ENCODE measurements at regions not wholly inside any gene's neighbourhood (a gene's known extent, or its start where the extent isn't known, plus 50 kb on each side); places are given as distances from the start of the nearest gene placed in this dataset.
"Not testable (repeated sequence)": the region's sequence is repeated elsewhere in the genome, so short reads cannot be mapped to it uniquely, and the experiment has no call there.

DNA sequence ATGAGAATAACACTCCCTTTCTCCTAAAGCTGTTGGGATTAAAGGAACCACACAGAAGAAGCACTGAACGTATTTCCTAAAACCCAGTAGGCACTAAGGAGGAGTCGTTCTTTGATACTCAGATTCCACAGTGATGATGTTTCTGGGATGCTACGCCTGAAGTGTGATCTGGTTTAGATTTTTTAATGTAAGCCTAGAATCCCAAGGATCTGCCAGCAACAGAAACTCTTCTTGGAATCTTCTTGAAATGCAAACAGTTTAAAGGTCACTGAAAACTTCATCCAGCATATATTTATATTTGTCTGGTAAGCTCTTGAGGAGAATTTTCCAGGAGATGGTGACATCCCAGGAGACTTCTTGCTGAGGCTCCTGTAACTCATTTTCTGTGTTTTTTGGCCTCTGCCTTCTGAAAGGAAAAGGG lies 247.6 kb upstream of the TRIB2 start:
- peaks cover 8% of the 10 kb centered on the region for H3K4me1 Mint-ChIP-seq (ENCODE audit: low read depth)
- ATAC-seq (no peak), DNase-seq (no peak)
- no peak overlapping the region for H3K4me3 Mint-ChIP-seq
- peaks cover 4% of the 10 kb centered on the region for H3K9me3 Mint-ChIP-seq
- H3K27me3 Mint-ChIP-seq (ENCODE audit: low read depth): no peaks in the 10 kb centered on the region
- no peaks in the 10 kb centered on the region for H3K36me3 Mint-ChIP-seq (ENCODE audit: insufficient read depth)

DNA sequence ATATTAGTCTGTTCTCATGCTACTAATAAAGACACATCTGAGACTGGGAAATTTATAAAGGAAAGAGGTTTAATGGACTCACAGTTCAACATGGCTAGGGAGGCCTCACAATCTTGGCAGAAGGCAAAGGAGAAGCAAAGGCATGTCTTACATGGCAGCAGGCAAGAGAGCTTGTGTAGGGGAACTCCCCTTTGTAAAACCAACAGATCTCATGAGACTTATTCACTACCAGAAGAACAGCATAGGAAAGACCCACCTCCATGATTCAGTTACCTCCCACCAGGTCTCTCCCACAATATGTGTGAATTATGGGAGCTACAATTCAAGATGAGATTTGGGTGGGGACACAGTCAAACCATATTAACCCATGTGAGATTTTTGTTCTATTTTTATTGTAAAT lies 244.5 kb upstream of the TRIB2 start:
- DNase-seq; H3K9me3 Mint-ChIP-seq; H3K4me3 Mint-ChIP-seq; H3K36me3 Mint-ChIP-seq (ENCODE audit: insufficient read depth); ATAC-seq; H3K27me3 Mint-ChIP-seq (ENCODE audit: low read depth); H3K4me1 Mint-ChIP-seq (ENCODE audit: low read depth): not testable (repeated sequence)

DNA sequence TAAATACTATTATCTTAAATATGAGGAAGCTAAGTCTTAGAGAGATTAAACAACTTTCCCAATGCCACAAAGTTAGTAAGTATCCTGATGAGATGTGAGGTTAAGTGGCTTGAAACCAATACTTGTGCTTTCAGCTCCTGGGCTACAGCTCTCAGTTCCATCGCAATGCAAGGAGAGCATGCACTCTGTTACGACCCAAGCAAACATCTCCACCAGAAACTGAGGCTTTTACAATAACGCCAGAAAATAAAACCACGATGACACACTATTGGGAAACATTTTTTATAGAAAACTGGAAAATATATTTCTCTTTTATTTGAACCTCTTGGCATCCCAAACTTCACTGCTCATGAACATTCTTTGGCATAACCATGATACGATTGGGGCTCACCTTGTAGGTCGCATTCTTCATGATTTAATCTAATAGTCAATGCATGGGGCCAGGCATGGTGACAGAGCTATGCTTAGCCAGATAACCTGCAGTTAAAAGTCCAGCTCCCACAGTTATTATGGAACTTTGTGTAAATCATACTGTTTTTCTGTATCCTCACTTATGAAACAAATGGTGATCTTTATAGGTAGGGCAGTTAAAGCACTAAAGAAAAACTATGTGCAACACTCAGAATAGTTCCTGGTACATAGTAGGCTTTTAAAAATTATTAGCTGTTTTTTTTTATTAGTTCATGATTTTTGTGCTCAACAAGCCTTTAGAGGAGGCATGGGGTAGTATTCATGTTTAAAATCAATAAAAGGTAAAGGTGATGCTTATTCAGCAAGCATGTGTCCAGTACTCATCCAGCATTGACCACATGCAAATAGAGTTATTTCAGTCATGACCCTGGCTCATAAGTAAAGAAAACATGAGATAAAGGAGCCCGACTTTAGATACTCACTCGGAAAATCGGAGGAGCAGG lies 238.3 kb upstream of the TRIB2 start:
- Mint-ChIP-seq H3K4me1 (ENCODE audit: low read depth) (no peaks in the 10 kb centered on the region), H3K27me3 (ENCODE audit: low read depth) (no peaks in the 10 kb centered on the region), H3K4me3 (no peak overlapping the region), H3K9me3 (no peaks in the 10 kb centered on the region), H3K36me3 (ENCODE audit: insufficient read depth) (no peaks in the 10 kb centered on the region)
- ATAC-seq: no peak
- DNase-seq: no peak

DNA sequence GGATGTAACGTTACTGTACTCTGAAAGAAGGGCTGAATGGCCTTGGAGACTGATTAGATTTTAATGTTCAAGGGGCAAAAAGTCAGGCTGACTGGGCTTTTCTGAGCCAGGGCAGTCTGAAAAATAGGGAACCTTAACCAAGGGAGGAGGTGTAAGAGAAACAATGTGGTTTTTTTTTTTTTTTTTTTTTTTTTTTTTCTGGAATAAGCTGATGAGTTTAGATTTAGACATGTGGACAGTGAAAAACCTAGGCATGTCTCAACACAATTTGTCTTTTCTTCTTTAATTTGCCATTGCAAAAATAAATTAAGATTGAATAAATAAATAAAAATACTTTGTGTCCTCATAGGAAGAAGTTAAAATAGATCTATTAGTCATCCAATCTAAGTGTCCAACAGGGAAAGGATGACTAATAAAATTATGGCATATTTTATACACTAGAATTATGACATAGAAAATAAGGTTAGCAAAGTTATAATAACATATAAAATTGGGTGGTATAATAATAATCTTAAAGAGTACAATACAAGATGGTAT lies 237.6 kb upstream of the TRIB2 start:
- ATAC-seq (no peak), DNase-seq (no peak)
- Mint-ChIP-seq H3K27me3 (ENCODE audit: low read depth) (no peaks in the 10 kb centered on the region), H3K4me3 (no peak overlapping the region), H3K36me3 (ENCODE audit: insufficient read depth) (no peaks in the 10 kb centered on the region), H3K4me1 (ENCODE audit: low read depth) (peaks cover 5% of the 10 kb centered on the region), H3K9me3 (no peaks in the 10 kb centered on the region)

DNA sequence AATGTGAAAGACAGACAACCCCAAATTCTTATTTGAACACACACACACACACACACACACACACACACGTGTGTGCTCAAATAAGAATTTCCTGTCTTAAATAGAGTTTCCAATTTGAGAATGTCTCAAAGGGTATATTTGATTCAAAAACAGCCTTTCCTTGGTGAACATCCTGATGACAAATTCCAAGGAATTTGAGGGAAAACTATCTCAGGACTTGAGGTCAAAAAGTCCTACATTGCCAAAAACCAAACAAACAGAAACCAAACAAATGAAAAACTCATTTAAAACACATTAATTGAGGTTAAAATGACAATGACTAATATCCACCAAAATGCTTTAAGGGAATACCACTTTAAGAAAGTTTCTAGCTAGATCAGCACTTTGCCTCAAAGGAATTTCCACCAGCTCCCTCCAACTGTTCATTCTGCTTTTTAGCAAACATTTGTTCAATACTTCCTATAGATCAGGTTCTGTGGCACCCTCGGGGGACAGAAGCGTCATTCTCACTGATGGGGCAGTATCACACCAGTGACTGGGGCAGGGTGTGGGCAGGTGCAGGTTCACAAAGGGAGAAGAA lies 232.1 kb upstream of the TRIB2 start:
- DNase-seq (no peak), ATAC-seq (no peak)
- no peaks in the 10 kb centered on the region for H3K27me3 Mint-ChIP-seq (ENCODE audit: low read depth)
- no peaks in the 10 kb centered on the region for H3K36me3 Mint-ChIP-seq (ENCODE audit: insufficient read depth)
- H3K9me3 Mint-ChIP-seq: no peaks in the 10 kb centered on the region
- H3K4me3 Mint-ChIP-seq: no peak overlapping the region
- H3K4me1 Mint-ChIP-seq (ENCODE audit: low read depth): peaks cover 54% of the 10 kb centered on the region

DNA sequence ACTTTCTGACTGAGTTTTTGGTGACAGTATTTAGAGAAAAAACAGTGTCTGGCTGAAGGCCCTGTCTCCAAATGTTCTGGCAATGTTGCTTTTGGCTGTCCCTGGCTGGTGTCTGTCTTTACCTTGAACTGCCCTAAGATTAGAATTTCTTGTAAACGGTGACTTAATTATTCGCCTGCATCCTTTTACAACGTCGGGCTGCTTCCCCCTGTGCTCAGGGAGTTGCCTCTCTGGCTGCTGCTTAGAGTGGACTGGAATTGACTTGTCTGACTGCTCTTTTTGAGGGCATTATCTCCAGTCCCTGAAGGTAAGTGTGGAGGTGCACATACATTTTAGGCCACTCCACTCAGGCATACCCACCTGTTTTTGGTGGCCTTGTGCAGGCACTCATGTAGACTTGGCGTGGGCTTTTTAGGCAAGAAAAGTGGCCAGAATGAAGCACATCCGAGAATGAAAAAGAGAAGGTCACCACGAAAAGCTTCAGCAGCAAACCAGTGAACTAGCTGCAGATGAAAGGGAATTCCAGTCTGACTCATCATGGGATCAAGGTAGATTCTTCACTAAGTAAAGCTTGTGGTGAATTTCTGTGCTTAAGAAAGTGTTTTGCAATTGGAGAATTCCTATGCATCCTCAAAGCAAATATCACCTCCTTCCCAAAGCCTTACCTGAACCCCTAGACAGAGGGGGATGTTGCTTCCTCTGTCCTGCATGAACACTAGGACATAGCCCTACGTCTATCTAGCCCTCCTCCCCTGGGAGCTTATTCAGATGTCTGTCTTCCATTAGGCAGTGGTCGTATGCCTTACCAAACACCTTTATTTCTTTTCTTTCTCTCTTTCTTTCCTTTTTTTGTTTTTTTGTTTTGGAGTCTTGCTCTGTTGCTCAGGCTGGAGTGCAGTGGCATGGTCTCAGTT lies 230.3 kb upstream of the TRIB2 start:
- no peaks in the 10 kb centered on the region for H3K36me3 Mint-ChIP-seq (ENCODE audit: insufficient read depth)
- no peaks in the 10 kb centered on the region for H3K27me3 Mint-ChIP-seq (ENCODE audit: low read depth)
- H3K4me3 Mint-ChIP-seq: no peak overlapping the region
- peaks cover 63% of the 10 kb centered on the region for H3K4me1 Mint-ChIP-seq (ENCODE audit: low read depth)
- ATAC-seq (no peak), DNase-seq (no peak)
- H3K9me3 Mint-ChIP-seq: no peaks in the 10 kb centered on the region

DNA sequence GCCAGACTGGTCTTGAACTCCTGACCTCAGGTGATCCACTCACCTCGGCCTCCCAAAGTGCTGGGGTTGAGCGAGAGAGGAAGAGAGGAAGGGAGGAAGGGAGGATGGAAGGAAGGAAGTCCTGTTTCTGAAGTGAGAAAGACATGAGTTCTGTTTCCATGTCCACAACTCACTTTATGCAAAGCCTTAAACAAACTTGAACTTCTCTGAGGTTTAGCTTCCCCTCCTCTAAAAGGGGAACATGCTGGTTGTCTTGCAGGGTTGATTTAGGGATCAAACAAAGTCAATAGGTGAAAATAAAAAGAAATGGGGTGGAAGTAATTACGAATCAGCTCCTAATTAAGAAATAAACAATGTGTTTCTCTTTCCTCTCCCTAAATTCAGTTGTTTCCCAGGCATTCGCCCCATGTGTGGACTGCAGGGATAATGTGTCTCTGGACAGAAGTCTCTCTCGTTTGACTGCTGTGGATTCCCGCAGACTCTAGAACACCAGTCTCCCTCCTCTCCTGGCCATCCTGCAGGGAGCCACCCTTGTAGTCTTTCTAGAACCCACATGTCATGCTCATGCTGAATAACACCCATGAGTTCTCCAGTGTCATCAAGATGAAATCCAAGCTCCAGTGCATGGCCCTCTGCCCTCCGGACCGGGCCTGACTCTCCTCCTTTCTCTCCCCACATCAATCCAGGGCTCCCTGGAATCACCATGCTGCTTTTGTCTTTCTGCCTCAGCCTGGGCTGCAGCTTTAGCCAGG lies 229.3 kb upstream of the TRIB2 start:
- no peak for DNase-seq
- no peaks in the 10 kb centered on the region for H3K36me3 Mint-ChIP-seq (ENCODE audit: insufficient read depth)
- no peak for ATAC-seq
- no peaks in the 10 kb centered on the region for H3K9me3 Mint-ChIP-seq
- no peak overlapping the region for H3K4me3 Mint-ChIP-seq
- H3K4me1 Mint-ChIP-seq (ENCODE audit: low read depth): peaks cover 63% of the 10 kb centered on the region
- H3K27me3 Mint-ChIP-seq (ENCODE audit: low read depth): no peaks in the 10 kb centered on the region

DNA sequence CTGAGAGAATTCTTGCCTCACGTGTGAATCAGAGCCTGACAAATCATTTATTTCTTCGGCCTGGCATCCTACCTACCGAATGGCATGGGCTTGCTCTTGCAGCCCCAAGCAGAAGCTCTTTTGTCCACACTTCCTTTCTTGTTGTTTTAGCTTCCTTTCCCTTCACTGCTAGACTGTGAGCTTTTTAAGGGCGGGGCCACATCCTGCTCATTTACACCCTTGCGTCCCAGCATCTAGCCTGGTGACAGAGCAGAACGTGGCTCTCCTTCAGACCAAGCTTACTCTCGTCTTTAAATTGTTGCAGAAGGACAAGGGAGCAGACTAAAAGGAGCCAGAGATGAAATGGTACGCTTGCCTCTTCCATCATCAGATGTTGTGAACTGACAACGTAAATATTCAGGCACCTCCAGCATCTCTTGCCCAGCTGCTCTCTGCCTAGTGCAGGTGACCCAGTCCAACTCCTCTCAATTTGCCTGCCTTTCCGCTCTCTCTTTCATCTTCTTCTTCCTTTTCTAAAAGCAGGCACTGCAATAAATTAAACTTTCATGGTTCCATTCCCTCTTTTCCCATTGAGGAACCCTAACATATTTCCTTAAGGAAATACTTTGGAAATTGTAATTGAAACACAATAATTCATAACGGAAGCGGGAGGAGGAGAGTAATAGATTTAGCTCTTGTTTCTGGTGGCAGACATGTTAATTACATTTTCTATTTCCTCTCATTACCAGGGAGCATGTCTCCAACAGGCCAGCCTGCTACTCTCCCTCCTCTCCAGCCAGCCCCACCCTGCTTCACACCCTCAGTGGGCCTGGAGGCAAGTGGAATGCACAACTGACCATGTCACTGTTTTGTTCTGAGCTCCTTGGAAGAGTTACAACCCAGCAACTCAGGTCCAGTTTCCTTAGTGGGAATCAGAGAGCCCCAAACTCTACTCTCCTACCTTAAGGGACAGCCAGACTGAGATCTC lies 228.1 kb upstream of the TRIB2 start:
- Mint-ChIP-seq H3K4me3 (peak overlapping the region; percentile 3), H3K4me1 (ENCODE audit: low read depth) (peaks cover 72% of the 10 kb centered on the region)
- DNase-seq: peak; percentile 44

DNA sequence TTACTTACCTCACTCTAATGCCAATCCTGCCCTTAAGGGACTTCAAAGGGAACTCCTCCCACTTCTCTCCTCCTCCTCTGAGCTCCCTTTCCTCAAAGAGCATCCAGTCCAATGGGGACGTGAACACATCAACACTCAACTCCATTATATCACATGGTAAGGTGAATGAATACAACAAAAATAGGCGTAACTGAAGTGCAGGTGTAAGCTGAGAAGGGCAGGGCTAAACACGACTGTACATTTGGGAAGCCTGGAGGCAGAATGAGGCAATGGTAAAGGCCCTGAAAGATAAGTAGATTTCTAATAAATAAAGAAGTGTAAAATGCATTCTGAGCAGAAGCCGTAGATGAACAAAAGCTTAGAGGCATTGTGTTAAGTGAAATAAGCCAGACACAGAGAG lies 226.1 kb upstream of the TRIB2 start:
- Mint-ChIP-seq H3K36me3 (ENCODE audit: insufficient read depth) (no peaks in the 10 kb centered on the region), H3K4me1 (ENCODE audit: low read depth) (peaks cover 64% of the 10 kb centered on the region), H3K27me3 (ENCODE audit: low read depth) (no peaks in the 10 kb centered on the region), H3K9me3 (no peaks in the 10 kb centered on the region), H3K4me3 (no peak overlapping the region)
- DNase-seq: no peak
- ATAC-seq: no peak

More for the DNA sequence above, 228.1 kb upstream of the TRIB2 start:
- H3K27me3 Mint-ChIP-seq (ENCODE audit: low read depth): no peaks in the 10 kb centered on the region
- H3K9me3 Mint-ChIP-seq: no peaks in the 10 kb centered on the region
- H3K36me3 Mint-ChIP-seq (ENCODE audit: insufficient read depth): no peaks in the 10 kb centered on the region
- peak; percentile 65 to 70 for ATAC-seq

DNA sequence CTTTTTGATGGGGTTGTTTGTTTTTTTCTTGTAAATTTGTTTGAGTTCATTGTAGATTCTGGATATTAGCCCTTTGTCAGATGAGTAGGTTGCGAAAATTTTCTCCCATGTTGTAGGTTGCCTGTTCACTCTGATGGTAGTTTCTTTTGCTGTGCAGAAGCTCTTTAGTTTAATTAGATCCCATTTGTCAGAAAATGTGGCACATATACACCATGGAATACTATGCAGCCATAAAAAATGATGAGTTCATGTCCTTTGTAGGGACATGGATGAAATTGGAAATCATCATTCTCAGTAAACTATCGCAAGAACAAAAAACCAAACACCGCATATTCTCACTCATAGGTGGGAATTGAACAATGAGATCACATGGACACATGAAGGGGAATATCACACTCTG lies 224.4 kb upstream of the TRIB2 start:
- H3K4me1 Mint-ChIP-seq (ENCODE audit: low read depth): peaks cover 65% of the 10 kb centered on the region
- not testable (repeated sequence) for H3K4me3 Mint-ChIP-seq; H3K9me3 Mint-ChIP-seq; H3K36me3 Mint-ChIP-seq (ENCODE audit: insufficient read depth); DNase-seq; H3K27me3 Mint-ChIP-seq (ENCODE audit: low read depth); ATAC-seq

DNA sequence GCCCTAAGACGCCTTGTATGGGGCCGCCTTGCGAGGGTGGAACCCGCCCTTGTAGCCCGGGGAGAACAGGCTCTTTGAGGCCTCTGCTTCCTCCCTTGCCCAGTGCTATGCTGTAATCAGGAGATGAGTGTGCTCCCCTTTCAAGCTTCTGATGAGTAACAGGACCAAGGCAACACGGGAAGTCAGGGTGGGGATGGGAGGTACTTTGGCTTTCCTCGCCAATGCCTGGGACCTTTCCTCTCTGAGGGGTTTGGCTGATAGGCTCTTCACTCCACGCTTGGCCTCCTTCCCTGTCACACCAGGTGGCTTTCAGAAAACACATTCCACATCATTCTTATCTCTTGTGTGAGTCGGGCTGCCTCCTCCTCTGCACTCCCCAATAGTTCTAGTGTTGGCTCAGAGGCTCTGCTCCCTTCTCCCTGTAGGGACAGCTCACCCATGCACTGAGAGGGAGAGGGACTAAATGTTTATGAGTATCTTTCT lies 223.7 kb upstream of the TRIB2 start:
- Mint-ChIP-seq H3K4me1 (ENCODE audit: low read depth) (peaks cover 65% of the 10 kb centered on the region), H3K9me3 (peaks cover 4% of the 10 kb centered on the region), H3K4me3 (peak overlapping the region; percentile 14), H3K27me3 (ENCODE audit: low read depth) (no peaks in the 10 kb centered on the region), H3K36me3 (ENCODE audit: insufficient read depth) (peaks cover 3% of the 10 kb centered on the region)
- ATAC-seq (peak; percentile 77 to 81), DNase-seq (peak; percentile 30)

DNA sequence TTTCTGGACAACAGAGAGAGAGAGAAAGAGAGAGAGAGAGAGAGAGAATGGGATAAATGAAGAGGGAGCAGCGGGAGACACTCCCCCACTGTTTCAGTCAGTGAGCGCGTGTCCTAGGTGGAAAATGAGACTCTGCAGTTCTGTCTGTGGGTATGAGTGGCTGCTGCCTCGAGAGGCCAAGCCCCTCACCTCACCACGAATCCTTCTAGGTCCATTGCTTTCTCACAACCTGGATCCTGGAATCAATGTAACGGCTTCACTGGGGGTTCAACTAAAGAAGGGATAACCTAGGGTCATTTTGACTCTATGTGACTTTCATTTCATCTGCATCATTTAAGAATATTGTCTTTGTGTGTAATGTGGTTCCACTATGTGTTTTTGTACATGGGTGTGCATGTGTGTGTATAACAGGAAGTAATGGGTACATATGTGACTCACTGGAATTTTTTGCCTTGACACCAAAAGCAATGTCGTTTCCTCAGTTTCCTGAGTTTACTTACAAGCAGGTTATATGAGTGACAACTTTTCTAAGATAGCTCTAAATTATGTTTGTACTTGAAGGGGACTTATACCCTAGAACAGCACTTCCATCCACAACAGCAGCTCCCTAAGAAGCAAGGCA lies 221.4 kb upstream of the TRIB2 start:
- no peak for DNase-seq
- H3K36me3 Mint-ChIP-seq (ENCODE audit: insufficient read depth): peaks cover 3% of the 10 kb centered on the region
- peak overlapping the region; percentile 41 for H3K4me3 Mint-ChIP-seq

More for the DNA sequence above, 221.4 kb upstream of the TRIB2 start:
- Mint-ChIP-seq H3K27me3 (ENCODE audit: low read depth) (no peaks in the 10 kb centered on the region), H3K4me1 (ENCODE audit: low read depth) (peaks cover 72% of the 10 kb centered on the region), H3K9me3 (peaks cover 4% of the 10 kb centered on the region)
- ATAC-seq: peak; percentile 57 to 62

Data from activated T-cell treated with anti-CD3 and anti-CD28 coated beads, Interleukin-2, amount 50 U/mL, for 4 hours (primary cell).